SK-N-SH (cell line): ENCODE measurements at regions not wholly inside any gene's neighbourhood (a gene's known extent, or its start where the extent isn't known, plus 50 kb on each side); places are given as distances from the start of the nearest gene placed in this dataset.

Experiments used
- CTCF ChIA-PET: fragments of 300-600, 350-600 bp; formaldehyde crosslinking; extraction: SDS; loops from one replicate; lab custom pipeline; 2021; lab: Yijun Ruan, JAX
- POLR2A ChIA-PET: fragments of 350-600 bp; sonication (Branson Sonifier 250); formaldehyde crosslinking; extraction: SDS; loops from one replicate; lab custom pipeline; 2020; ENCODE audit warnings: antibody characterized with exemption, inconsistent platforms; lab: Yijun Ruan, JAX
- DNase-seq: peaks from one replicate; pipeline ENCODE4 v3.0.0; 2012
- H2AFZ ChIP-seq: fragments of 200-600 bp; sonication (generic); 2 replicates; pipeline ENCODE4 v1.8.1; 2016; ENCODE audit warnings: antibody characterized with exemption, mild to moderate bottlenecking, low read depth
- H3F3A ChIP-seq: fragments of 200-600 bp; sonication (generic); replicated peaks from 2 replicates; pipeline ENCODE3; 2016; ENCODE audit warnings: antibody characterized with exemption, mild to moderate bottlenecking; ENCODE audit not compliant: insufficient read depth
- H3K27ac ChIP-seq, 2 experiments: fragments of 200-500 bp in 1 of 2; fragments of 200-600 bp in 1 of 2; sonication (Bioruptor generic) in 1 of 2; sonication (generic), shearing (Covaris generic) in 1 of 2; 2 replicates each; pipeline versions ENCODE4 v1.5.1 to v1.6.1; 2014 to 2016; ENCODE audit warnings: low read depth in 2 of 2, inconsistent platforms in 1 of 2, low read length in 1 of 2, mild to moderate bottlenecking in 1 of 2, mixed read lengths in 1 of 2
- H3K27me3 ChIP-seq: fragments of 200-600 bp; sonication (generic), shearing (Covaris generic); 2 replicates; pipeline ENCODE4 v1.6.1; 2016; ENCODE audit warnings: mixed run types; ENCODE audit not compliant: insufficient read depth
- H3K36me3 ChIP-seq, 2 experiments: fragments of 200-500 bp in 1 of 2; fragments of 200-600 bp in 1 of 2; sonication (Bioruptor generic) in 1 of 2; sonication (generic) in 1 of 2; replicated peaks in 1 of 2; 2 replicates each; pipeline versions ENCODE3 to v1.5.1; 2014 to 2016; ENCODE audit warnings: low read length in 1 of 2, mild to moderate bottlenecking in 1 of 2; ENCODE audit not compliant: insufficient read depth in 2 of 2, control insufficient read depth in 1 of 2
- H3K4me1 ChIP-seq, 2 experiments: fragments of 200-500 bp in 1 of 2; fragments of 200-600 bp in 1 of 2; sonication (Bioruptor generic) in 1 of 2; sonication (generic), shearing (Covaris generic) in 1 of 2; 2 replicates each; pipeline versions ENCODE4 v1.5.1 to v1.6.1; 2014 to 2016; ENCODE audit warnings: low read depth in 1 of 2, low read length in 1 of 2, mixed run types in 1 of 2; ENCODE audit not compliant: insufficient read depth in 2 of 2, control insufficient read depth in 1 of 2
- H3K4me2 ChIP-seq: fragments of 200-600 bp; sonication (generic), shearing (Covaris generic); 2 replicates; pipeline ENCODE4 v1.6.1; 2017; ENCODE audit warnings: mixed run types
- H3K4me3 ChIP-seq, 2 experiments: fragments of 200-500 bp in 1 of 2; fragments of 200-600 bp in 1 of 2; sonication (Bioruptor generic) in 1 of 2; sonication (generic), shearing (Covaris generic) in 1 of 2; 2 replicates each; pipeline versions ENCODE4 v1.5.1 to v1.8.1; 2014 to 2016; ENCODE audit warnings: low read depth in 2 of 2, inconsistent platforms in 1 of 2, low read length in 1 of 2, mild to moderate bottlenecking in 1 of 2, mixed read lengths in 1 of 2, moderate library complexity in 1 of 2
- H3K79me2 ChIP-seq: fragments of 200-600 bp; sonication (generic); 2 replicates; pipeline ENCODE4 v1.8.1; 2017; ENCODE audit warnings: mild to moderate bottlenecking; ENCODE audit not compliant: insufficient read depth
- H3K9ac ChIP-seq: fragments of 200-600 bp; sonication (generic); 2 replicates; pipeline ENCODE4 v1.6.1; 2017; ENCODE audit warnings: mixed run types
- H3K9me2 ChIP-seq: fragments of 200-600 bp; sonication (generic); 2 replicates; pipeline ENCODE4 v1.6.1; 2017; ENCODE audit warnings: mixed run types
- H3K9me3 ChIP-seq: fragments of 200-600 bp; sonication (generic); 2 replicates; pipeline ENCODE4 v1.6.1; 2017; ENCODE audit warnings: mixed run types, mild to moderate bottlenecking, moderate library complexity
- H4K20me1 ChIP-seq: fragments of 200-600 bp; sonication (generic); 2 replicates; pipeline ENCODE4 v1.6.1; 2017; ENCODE audit warnings: mild to moderate bottlenecking, mixed run types; ENCODE audit not compliant: insufficient read depth
- CHD2 ChIP-seq: fragments of 150-350 bp; IDR thresholded peaks from 2 replicates; pipeline ENCODE4 v1.6.1; 2018; ENCODE audit warnings: low read length; ENCODE audit not compliant: partially characterized antibody
- CTCF ChIP-seq: fragments of 200-600 bp; sonication (generic); IDR thresholded peaks from 2 replicates; pipeline ENCODE4 v1.6.1; 2017; ENCODE audit warnings: antibody characterized with exemption, mild to moderate bottlenecking, moderate library complexity
- EP300 ChIP-seq, 2 experiments: IDR thresholded peaks; 2 replicates each; pipeline versions ENCODE4 v1.4.0 to v1.6.1; 2012; ENCODE audit warnings: borderline replicate concordance in 1 of 2, low read depth in 1 of 2, low read length in 1 of 2
- EZH2phosphoT487 ChIP-seq: fragments of 200-600 bp; sonication (generic); IDR thresholded peaks from 2 replicates; pipeline ENCODE4 v1.6.1; 2017; ENCODE audit warnings: low read depth, mixed run types, mild to moderate bottlenecking, antibody characterized with exemption, moderate library complexity, borderline replicate concordance
- FOXJ3 ChIP-seq: sonication (generic); formaldehyde crosslinking; IDR thresholded peaks from 2 replicates; pipeline ENCODE4 v1.5.1; 2020; ENCODE audit warnings: mild to moderate bottlenecking, missing genetic modification reagents
- FOXM1 ChIP-seq: IDR thresholded peaks from 2 replicates; pipeline ENCODE4 v1.4.0; 2012; ENCODE audit warnings: low read depth, mild to moderate bottlenecking
- GABPA ChIP-seq: IDR thresholded peaks from 2 replicates; pipeline ENCODE4 v1.4.0; 2012; ENCODE audit warnings: low read depth, mild to moderate bottlenecking
- IRF3 ChIP-seq: fragments of 150-350 bp; IDR thresholded peaks from 2 replicates; pipeline ENCODE4 v1.6.1; 2016; ENCODE audit warnings: mild to moderate bottlenecking, low read depth, low read length
- JUND ChIP-seq: IDR thresholded peaks from 2 replicates; pipeline ENCODE4 v1.4.0; 2012
- MEF2A ChIP-seq: IDR thresholded peaks from 2 replicates; pipeline ENCODE4 v1.4.0; 2012; ENCODE audit warnings: low read depth, borderline replicate concordance
- MXI1 ChIP-seq: IDR thresholded peaks from 2 replicates; pipeline ENCODE4 v1.6.1; 2012; ENCODE audit warnings: mild to moderate bottlenecking, low read depth, low read length, improper control_type of control experiment
- NFIC ChIP-seq: IDR thresholded peaks from 2 replicates; pipeline ENCODE4 v1.4.0; 2012; ENCODE audit warnings: borderline replicate concordance
- POLR2AphosphoS5 ChIP-seq: IDR thresholded peaks from 2 replicates; pipeline ENCODE4 v1.6.1; 2012; ENCODE audit warnings: low read depth, low read length
- RAD21 ChIP-seq: IDR thresholded peaks from 2 replicates; pipeline ENCODE4 v1.6.1; 2012; ENCODE audit warnings: mild to moderate bottlenecking, low read length
- RXRA ChIP-seq: IDR thresholded peaks from 2 replicates; pipeline ENCODE4 v1.4.0; 2012; ENCODE audit warnings: low read depth, mild to moderate bottlenecking, borderline replicate concordance
- USF1 ChIP-seq: IDR thresholded peaks from 2 replicates; pipeline ENCODE4 v1.4.0; 2012; ENCODE audit warnings: low read depth, borderline replicate concordance
- YY1 ChIP-seq: IDR thresholded peaks from 2 replicates; pipeline ENCODE4 v1.4.0; 2012; ENCODE audit warnings: low read depth, mild to moderate bottlenecking
- WGBS: methylation state at CpG from one replicate; pipeline ENCODE4 v1.1.6; 2017; ENCODE audit warnings: low lambda C conversion rate; 5-methylcytosine and 5-hydroxymethylcytosine counted together
- TF ChIP-seq, protein P1 (sequence below): IDR thresholded peaks from 2 replicates; pipeline ENCODE4 v1.4.0; 2012; ENCODE audit warnings: low read depth, borderline replicate concordance
- TF ChIP-seq, protein P2 (sequence below): fragments of 150-350 bp; IDR thresholded peaks from 2 replicates; pipeline ENCODE4 v1.6.1; 2017; ENCODE audit warnings: antibody characterized with exemption, low read length, low read depth, borderline replicate concordance

DNA sequence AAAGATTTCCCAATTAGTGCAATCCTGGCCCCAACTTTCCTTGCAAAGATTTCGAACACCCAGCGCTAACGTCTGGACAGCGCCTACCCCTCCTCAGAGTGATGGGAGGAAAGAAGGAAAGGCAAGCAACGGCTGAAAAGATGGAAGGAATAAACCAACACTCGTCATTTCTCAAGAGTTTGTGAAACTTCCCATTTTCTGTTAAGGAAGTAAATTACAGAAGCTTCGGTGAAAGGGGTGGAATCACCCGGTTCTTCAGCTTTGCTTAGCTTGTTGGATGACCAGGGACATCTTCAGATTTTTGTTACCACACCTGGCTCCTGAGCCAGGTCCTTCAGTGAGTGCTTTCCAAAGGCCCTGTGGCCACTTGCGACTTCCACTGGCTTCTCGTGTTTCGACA, 313.1 kb downstream of the SKIDA1 start:
- H3K4me1 ChIP-seq: peaks cover 0 to 13% of the 10 kb centered on the region in 2 experiments; a peak in 1 of 4 replicates
- no peak overlapping the region for H3K4me3 ChIP-seq
- no peak for DNase-seq
- TF ChIP-seq MEF2A: no peak
- TF ChIP-seq, protein P1, sequence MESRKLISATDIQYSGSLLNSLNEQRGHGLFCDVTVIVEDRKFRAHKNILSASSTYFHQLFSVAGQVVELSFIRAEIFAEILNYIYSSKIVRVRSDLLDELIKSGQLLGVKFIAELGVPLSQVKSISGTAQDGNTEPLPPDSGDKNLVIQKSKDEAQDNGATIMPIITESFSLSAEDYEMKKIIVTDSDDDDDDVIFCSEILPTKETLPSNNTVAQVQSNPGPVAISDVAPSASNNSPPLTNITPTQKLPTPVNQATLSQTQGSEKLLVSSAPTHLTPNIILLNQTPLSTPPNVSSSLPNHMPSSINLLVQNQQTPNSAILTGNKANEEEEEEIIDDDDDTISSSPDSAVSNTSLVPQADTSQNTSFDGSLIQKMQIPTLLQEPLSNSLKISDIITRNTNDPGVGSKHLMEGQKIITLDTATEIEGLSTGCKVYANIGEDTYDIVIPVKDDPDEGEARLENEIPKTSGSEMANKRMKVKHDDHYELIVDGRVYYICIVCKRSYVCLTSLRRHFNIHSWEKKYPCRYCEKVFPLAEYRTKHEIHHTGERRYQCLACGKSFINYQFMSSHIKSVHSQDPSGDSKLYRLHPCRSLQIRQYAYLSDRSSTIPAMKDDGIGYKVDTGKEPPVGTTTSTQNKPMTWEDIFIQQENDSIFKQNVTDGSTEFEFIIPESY: no peak
- no peak for TF ChIP-seq CHD2
- TF ChIP-seq MXI1: no peak
- H3K36me3 ChIP-seq: no peaks in the 10 kb centered on the region
- 86% methylated on average over 11 of the region's 11 CpGs for WGBS
- no peaks in the 10 kb centered on the region for H4K20me1 ChIP-seq
- H3K27ac ChIP-seq: peak overlapping the region in 1 of 2 experiments; percentile 80; a peak in 2 of 4 replicates
- H3K9me2 ChIP-seq: no peaks in the 10 kb centered on the region
- ChIA-PET CTCF (interaction anchor here (0.8 to 1.8 kb wide), 4 partner anchors 10 to 133 kb away, joined by 3 to 8 read pairs (median 3); no protein-coding TSS in a partner anchor), POLR2A (no interaction called here)
- H3K4me2 ChIP-seq: no peak overlapping the region
- no peaks in the 10 kb centered on the region for H3K79me2 ChIP-seq
- H3K9ac ChIP-seq: no peak overlapping the region
- no peaks in the 10 kb centered on the region for H3K27me3 ChIP-seq
- no peak overlapping the region for H2AFZ ChIP-seq
- no peaks in the 10 kb centered on the region for H3K9me3 ChIP-seq
- no peaks in the 10 kb centered on the region for H3F3A ChIP-seq

DNA sequence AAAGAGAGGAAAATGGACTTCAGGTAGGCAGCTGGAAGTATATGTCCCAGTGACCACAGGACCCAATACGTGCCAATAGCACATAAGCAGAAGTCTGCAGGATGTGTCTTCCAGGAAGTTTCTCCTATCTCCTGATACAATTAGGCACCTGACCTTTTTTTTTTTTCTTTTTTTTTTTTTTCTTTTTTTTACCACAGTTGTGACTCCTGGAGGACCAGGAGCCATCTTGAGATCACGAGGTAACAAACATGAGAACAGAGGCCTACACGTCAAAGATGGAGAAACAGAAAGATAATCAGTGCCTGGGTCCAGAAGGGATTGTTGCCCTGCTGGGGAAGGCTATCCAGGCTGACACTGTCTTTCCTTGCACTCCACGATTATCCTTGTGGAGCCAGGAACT, 312.4 kb upstream of the NEBL start:
- Histone ChIP-seq H3K27ac (no peak overlapping the region), H3K27me3 (no peaks in the 10 kb centered on the region), H2AFZ (no peak overlapping the region), H3K9me2 (no peaks in the 10 kb centered on the region), H3K9ac (no peak overlapping the region)
- CTCF ChIA-PET: no interaction called here
- no peak for TF ChIP-seq IRF3
- TF ChIP-seq RXRA: no peak
- no peak for TF ChIP-seq CTCF
- TF ChIP-seq FOXJ3 (CRISPR knock-in tag): no peak
- TF ChIP-seq FOXM1: no peak
- no peak for TF ChIP-seq EP300 (IDR thresholded peaks at IDR 0.05; ENCODE audit: borderline replicate concordance in 1 of 2, low read depth in 1 of 2, low read length in 1 of 2)
- TF ChIP-seq MEF2A: no peak
- TF ChIP-seq, protein P2, sequence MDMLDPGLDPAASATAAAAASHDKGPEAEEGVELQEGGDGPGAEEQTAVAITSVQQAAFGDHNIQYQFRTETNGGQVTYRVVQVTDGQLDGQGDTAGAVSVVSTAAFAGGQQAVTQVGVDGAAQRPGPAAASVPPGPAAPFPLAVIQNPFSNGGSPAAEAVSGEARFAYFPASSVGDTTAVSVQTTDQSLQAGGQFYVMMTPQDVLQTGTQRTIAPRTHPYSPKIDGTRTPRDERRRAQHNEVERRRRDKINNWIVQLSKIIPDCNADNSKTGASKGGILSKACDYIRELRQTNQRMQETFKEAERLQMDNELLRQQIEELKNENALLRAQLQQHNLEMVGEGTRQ: no peak
- TF ChIP-seq YY1: no peak
- no peak for TF ChIP-seq EZH2phosphoT487
- no peak for TF ChIP-seq GABPA
- no peak for TF ChIP-seq RAD21
- TF ChIP-seq NFIC: no peak
- no peak for TF ChIP-seq USF1
- TF ChIP-seq POLR2AphosphoS5: no peak
- TF ChIP-seq JUND: no peak
- TF ChIP-seq, all 33 proteins: peak for 0
- H3K4me3 ChIP-seq: no peak overlapping the region
- no peaks in the 10 kb centered on the region for H4K20me1 ChIP-seq
- no peak for DNase-seq
- H3K4me1 ChIP-seq: peaks cover 0 to 13% of the 10 kb centered on the region in 2 experiments; a peak in 1 of 4 replicates
- no peaks in the 10 kb centered on the region for H3K79me2 ChIP-seq
- no peaks in the 10 kb centered on the region for H3F3A ChIP-seq
- no peaks in the 10 kb centered on the region for H3K9me3 ChIP-seq
- H3K36me3 ChIP-seq: no peaks in the 10 kb centered on the region
- 69% methylated on average over 4 of the region's 4 CpGs for WGBS
- H3K4me2 ChIP-seq: no peak overlapping the region
- POLR2A ChIA-PET: no interaction called here
